Bone marrow (tissue), 2 donors: ENCODE measurements at regions not wholly inside any gene's neighbourhood (a gene's known extent, or its start where the extent isn't known, plus 50 kb on each side); places are given as distances from the start of the nearest gene placed in this dataset.
"Not testable (repeated sequence)": the region's sequence is repeated elsewhere in the genome, so short reads cannot be mapped to it uniquely, and the experiment has no call there.

Source experiments
- DNase-seq, 2 donors: peaks; one replicate each; lab custom pipeline; 2025; lab: John Stamatoyannopoulos, UW

- no peak for DNase-seq
Observed at GRCh38 chrX:45584717-45585116, 384.0 kb upstream of the DIPK2B start.

GRCh38 chrX:45577361-45577760 is 376.7 kb upstream of the DIPK2B start:
- DNase-seq, result no peak

- no peak for DNase-seq
Observed at GRCh38 chrX:45571453-45571852, 370.8 kb upstream of the DIPK2B start.

GRCh38 chrX:45566456-45566855 is 365.8 kb upstream of the DIPK2B start:
- DNase-seq, result no peak

- no peak for DNase-seq
Observed at GRCh38 chrX:45557387-45557786, 356.7 kb upstream of the DIPK2B start.

GRCh38 chrX:45554736-45555135 is 354.1 kb upstream of the DIPK2B start:
- no peak for DNase-seq

GRCh38 chrX:45553417-45553816 is 352.7 kb upstream of the DIPK2B start:
- DNase-seq, result no peak

GRCh38 chrX:45546697-45547096 is 346.0 kb upstream of the DIPK2B start:
- not testable (repeated sequence) for DNase-seq

- no peak for DNase-seq
Observed at GRCh38 chrX:45540181-45540580, 339.5 kb upstream of the DIPK2B start.

GRCh38 chrX:45537936-45538335 is 337.3 kb upstream of the DIPK2B start:
- no peak for DNase-seq

- no peak for DNase-seq
Observed at GRCh38 chrX:45527834-45528233, 327.2 kb upstream of the DIPK2B start.

- no peak for DNase-seq
Observed at GRCh38 chrX:45524805-45525204, 324.1 kb upstream of the DIPK2B start.

GRCh38 chrX:45524296-45524695 is 323.6 kb upstream of the DIPK2B start:
- DNase-seq, result no peak

GRCh38 chrX:45518552-45518951 is 317.9 kb upstream of the DIPK2B start:
- DNase-seq, result no peak

GRCh38 chrX:45517090-45517973 is 316.7 kb upstream of the DIPK2B start:
- DNase-seq, result no peak

GRCh38 chrX:45515262-45516215 is 314.9 kb upstream of the DIPK2B start:
- DNase-seq, result peak; percentile 0 to 69

- DNase-seq, result no peak
Observed at GRCh38 chrX:45513042-45513441, 312.4 kb upstream of the DIPK2B start.

GRCh38 chrX:45508454-45508853 is 307.8 kb upstream of the DIPK2B start:
- no peak for DNase-seq

GRCh38 chrX:45506149-45506730 is 305.6 kb upstream of the DIPK2B start:
- DNase-seq, result no peak

GRCh38 chrX:45505214-45505613 is 304.5 kb upstream of the DIPK2B start:
- no peak for DNase-seq

GRCh38 chrX:45503787-45504362 is 303.2 kb upstream of the DIPK2B start:
- not testable (repeated sequence) for DNase-seq

GRCh38 chrX:45502396-45502795 is 301.7 kb upstream of the DIPK2B start:
- DNase-seq, result no peak
